ENCODE measurements at regions not wholly inside any gene's neighbourhood (a gene's known extent, or its start where the extent isn't known, plus 50 kb on each side); places are given as distances from the start of the nearest gene placed in this dataset.

GRCh38 chr11:29507376-29507775 is 509.5 kb downstream of the KCNA4 start:
- TF ChIP-seq CTCF (IDR thresholded peaks at IDR 0.05; ENCODE audit: insufficient read depth, low read length, poor library complexity, severe bottlenecking): no peak
- DNase-seq (ENCODE audit: extremely low read depth, insufficient read length): no peak
- Histone ChIP-seq H3K4me3 (replicated peaks; ENCODE audit: low read depth, low read length) (no peak overlapping the region), H3K36me3 (ENCODE audit: control insufficient read depth, insufficient read depth, low read length) (no peaks in the 10 kb centered on the region), H3K27me3 (replicated peaks; ENCODE audit: control insufficient read depth, insufficient read depth, low read length) (no peaks in the 10 kb centered on the region)

- TF ChIP-seq CTCF (IDR thresholded peaks at IDR 0.05; ENCODE audit: insufficient read depth, low read length, poor library complexity, severe bottlenecking): no peak
- Histone ChIP-seq H3K4me3 (replicated peaks; ENCODE audit: low read depth, low read length) (no peak overlapping the region), H3K27me3 (replicated peaks; ENCODE audit: control insufficient read depth, insufficient read depth, low read length) (no peaks in the 10 kb centered on the region), H3K36me3 (ENCODE audit: control insufficient read depth, insufficient read depth, low read length) (no peaks in the 10 kb centered on the region)
- DNase-seq (ENCODE audit: extremely low read depth, insufficient read length): no peak
These were observed 521.2 kb downstream of the KCNA4 start for GRCh38 chr11:29495676-29496075.

- TF ChIP-seq CTCF (IDR thresholded peaks at IDR 0.05; ENCODE audit: insufficient read depth, low read length, poor library complexity, severe bottlenecking): no peak
- Histone ChIP-seq H3K4me3 (replicated peaks; ENCODE audit: low read depth, low read length) (no peak overlapping the region), H3K27me3 (replicated peaks; ENCODE audit: control insufficient read depth, insufficient read depth, low read length) (no peaks in the 10 kb centered on the region), H3K36me3 (ENCODE audit: control insufficient read depth, insufficient read depth, low read length) (no peaks in the 10 kb centered on the region)
- DNase-seq (ENCODE audit: extremely low read depth, insufficient read length): no peak
These were observed 525.9 kb downstream of the KCNA4 start for GRCh38 chr11:29490938-29491337.

GRCh38 chr11:29486301-29486700 is 530.5 kb downstream of the KCNA4 start:
- no peaks in the 10 kb centered on the region for H3K27me3 ChIP-seq (replicated peaks; ENCODE audit: control insufficient read depth, insufficient read depth, low read length)
- H3K4me3 ChIP-seq (replicated peaks; ENCODE audit: low read depth, low read length): no peak overlapping the region
- no peak for TF ChIP-seq CTCF (IDR thresholded peaks at IDR 0.05; ENCODE audit: insufficient read depth, low read length, poor library complexity, severe bottlenecking)
- DNase-seq (ENCODE audit: extremely low read depth, insufficient read length): no peak
- H3K36me3 ChIP-seq (ENCODE audit: control insufficient read depth, insufficient read depth, low read length): no peaks in the 10 kb centered on the region

- no peak for DNase-seq (ENCODE audit: extremely low read depth, insufficient read length)
- no peak overlapping the region for H3K4me3 ChIP-seq (replicated peaks; ENCODE audit: low read depth, low read length)
- no peak for TF ChIP-seq CTCF (IDR thresholded peaks at IDR 0.05; ENCODE audit: insufficient read depth, low read length, poor library complexity, severe bottlenecking)
- H3K36me3 ChIP-seq (ENCODE audit: control insufficient read depth, insufficient read depth, low read length): no peaks in the 10 kb centered on the region
- no peaks in the 10 kb centered on the region for H3K27me3 ChIP-seq (replicated peaks; ENCODE audit: control insufficient read depth, insufficient read depth, low read length)
These were observed 531.2 kb downstream of the KCNA4 start for GRCh38 chr11:29485641-29486040.

- Histone ChIP-seq H3K36me3 (ENCODE audit: control insufficient read depth, insufficient read depth, low read length) (no peaks in the 10 kb centered on the region), H3K27me3 (replicated peaks; ENCODE audit: control insufficient read depth, insufficient read depth, low read length) (no peaks in the 10 kb centered on the region), H3K4me3 (replicated peaks; ENCODE audit: low read depth, low read length) (no peak overlapping the region)
- TF ChIP-seq CTCF (IDR thresholded peaks at IDR 0.05; ENCODE audit: insufficient read depth, low read length, poor library complexity, severe bottlenecking): no peak
- DNase-seq (ENCODE audit: extremely low read depth, insufficient read length): no peak
These were observed 532.3 kb downstream of the KCNA4 start for GRCh38 chr11:29484548-29484947.
